ENCODE measurements at regions not wholly inside any gene's neighbourhood (a gene's known extent, or its start where the extent isn't known, plus 50 kb on each side); places are given as distances from the start of the nearest gene placed in this dataset.
"Not testable (repeated sequence)": the region's sequence is repeated elsewhere in the genome, so short reads cannot be mapped to it uniquely, and the experiment has no call there.

DNA sequence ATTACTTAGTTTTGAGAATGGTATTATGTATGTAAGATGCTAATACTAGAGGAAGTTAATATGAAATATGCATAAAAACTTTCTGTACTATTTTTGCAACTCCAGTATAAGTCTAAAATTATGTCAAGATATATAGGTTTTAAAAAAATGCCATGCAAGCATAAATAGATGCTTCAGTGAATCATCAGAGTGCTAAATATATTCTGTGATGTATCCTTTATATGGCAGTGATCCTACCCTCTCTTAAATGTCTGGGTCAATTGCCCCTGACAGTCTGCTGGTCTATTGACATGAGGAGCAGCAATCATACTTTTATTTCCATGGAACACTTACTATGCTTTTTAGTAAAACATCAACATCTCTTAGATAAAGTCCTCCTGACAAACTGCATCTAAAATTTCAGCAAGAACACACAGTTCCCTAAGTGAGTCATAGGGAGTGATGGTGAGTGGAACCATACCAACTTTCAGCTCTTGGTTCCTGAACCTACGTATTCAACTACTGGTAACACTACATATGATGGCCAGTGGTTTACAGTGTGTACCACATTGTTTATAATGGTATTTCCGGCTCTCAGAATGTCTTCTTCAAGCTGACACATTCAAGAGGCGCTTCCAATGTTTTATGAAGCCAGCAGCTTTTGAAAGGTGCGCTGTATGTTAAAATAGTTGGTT, 928.7 kb upstream of the GJE1 start:
- peak; percentile 3 for DNase-seq (ENCODE audit: low read depth)
- no peak overlapping the region for H3K4me3 ChIP-seq (ENCODE audit: low read depth, low read length)
- TF ChIP-seq CTCF (IDR thresholded peaks at IDR 0.05; ENCODE audit: control insufficient read depth, extremely low read depth, insufficient read depth): no peak

DNA sequence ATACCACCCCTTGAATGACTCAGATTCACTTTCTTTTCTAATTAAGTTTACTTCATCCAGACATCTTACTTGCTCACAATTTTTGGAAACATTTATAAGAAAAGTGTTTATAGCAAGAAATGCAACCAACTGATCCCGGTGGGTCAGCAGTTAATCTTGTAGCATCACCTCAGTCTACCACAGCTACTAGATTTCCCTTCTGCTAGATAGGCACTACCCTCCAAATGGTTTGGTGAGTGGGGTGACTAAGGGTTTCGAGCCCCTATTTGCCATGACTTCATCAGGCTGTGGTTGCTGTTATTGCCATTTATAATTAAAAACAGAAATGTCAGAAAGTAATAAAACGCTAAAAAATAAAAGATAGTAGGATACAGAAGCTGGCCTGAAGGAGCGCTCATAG, 930.1 kb upstream of the GJE1 start:
- DNase-seq (ENCODE audit: low read depth): no peak
- no peak overlapping the region for H3K4me3 ChIP-seq (ENCODE audit: low read depth, low read length)
- no peak for TF ChIP-seq CTCF (IDR thresholded peaks at IDR 0.05; ENCODE audit: control insufficient read depth, extremely low read depth, insufficient read depth)

DNA sequence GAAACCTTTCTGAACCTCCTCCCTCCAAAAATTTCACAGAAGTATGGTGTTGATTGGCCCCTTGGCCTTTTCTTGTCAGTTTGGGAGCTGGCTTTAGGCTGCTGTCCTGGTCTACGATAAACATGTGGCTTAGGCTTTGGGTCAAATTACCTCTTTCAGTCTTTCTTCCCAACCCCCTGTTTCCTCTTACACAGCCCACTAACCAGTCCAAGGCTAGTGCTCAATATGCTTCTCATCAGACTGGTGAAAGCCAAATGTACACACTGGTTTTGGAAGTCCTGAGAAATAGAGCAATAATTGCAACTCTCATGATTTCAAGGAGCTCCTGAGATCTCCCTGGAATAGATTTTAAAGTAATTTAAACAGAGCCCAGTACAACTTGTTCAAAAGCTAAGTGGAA, 933.7 kb upstream of the GJE1 start:
- no peak overlapping the region for H3K4me3 ChIP-seq (ENCODE audit: low read depth, low read length)
- TF ChIP-seq CTCF (IDR thresholded peaks at IDR 0.05; ENCODE audit: control insufficient read depth, extremely low read depth, insufficient read depth): no peak
- no peak for DNase-seq (ENCODE audit: low read depth)

DNA sequence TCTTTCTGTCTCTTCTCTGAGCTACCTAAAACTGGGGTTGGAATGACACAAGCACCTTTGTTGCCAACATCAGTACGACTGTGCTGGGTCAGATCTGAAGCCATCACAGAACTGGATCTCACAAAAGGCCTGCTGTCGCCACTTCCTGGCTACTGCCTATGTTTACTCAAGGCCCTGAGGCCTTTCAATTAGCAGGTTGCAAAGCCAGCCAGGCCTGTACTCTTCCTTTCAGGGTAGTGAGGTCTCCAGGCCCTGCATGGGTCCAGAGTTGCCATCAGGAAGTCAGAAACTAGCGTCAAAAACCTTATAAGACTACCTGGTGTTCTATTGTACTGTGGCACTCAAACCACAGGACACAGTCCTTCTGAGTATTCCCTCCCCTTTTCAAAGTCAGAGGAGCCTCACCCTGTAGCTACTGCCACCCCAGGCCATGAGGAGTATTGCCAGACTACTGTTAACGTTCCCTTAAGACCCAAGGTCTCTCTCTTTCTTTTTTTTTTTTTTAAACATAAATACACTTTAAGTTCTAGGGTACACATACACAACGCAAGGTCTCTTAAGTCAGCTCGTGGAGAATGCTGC, 937.4 kb upstream of the GJE1 start:
- no peak for DNase-seq (ENCODE audit: low read depth)
- H3K4me3 ChIP-seq (ENCODE audit: low read depth, low read length): no peak overlapping the region
- TF ChIP-seq CTCF (IDR thresholded peaks at IDR 0.05; ENCODE audit: control insufficient read depth, extremely low read depth, insufficient read depth): no peak

DNA sequence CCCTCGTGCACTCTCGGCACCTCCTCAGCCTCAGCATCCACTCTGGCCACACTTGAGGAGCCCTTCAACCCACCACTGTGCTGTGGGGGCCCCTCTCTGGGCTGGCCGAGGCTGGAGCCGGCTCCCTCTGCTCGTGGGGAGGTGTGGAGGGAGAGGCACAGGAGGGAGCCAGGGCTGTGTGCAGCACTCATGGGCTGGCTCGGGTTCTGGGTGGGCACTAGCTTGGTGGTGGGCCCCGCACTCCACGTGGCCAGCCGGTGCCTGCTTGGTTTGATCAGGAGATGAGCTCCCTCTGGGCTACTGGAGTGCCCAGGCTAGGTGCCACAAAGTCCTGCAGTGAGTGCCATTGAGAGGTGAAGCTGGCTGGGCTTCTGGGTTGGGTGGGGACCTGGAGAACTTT, 949.4 kb upstream of the GJE1 start:
- H3K4me3 ChIP-seq (ENCODE audit: low read depth, low read length): no peak overlapping the region
- no peak for DNase-seq (ENCODE audit: low read depth)
- TF ChIP-seq CTCF (IDR thresholded peaks at IDR 0.05; ENCODE audit: control insufficient read depth, extremely low read depth, insufficient read depth): no peak

GRCh38 chr6:141175458-141175857, 957.3 kb upstream of the GJE1 start:
- not testable (repeated sequence) for DNase-seq (ENCODE audit: low read depth); H3K4me3 ChIP-seq (ENCODE audit: low read depth, low read length)

DNA sequence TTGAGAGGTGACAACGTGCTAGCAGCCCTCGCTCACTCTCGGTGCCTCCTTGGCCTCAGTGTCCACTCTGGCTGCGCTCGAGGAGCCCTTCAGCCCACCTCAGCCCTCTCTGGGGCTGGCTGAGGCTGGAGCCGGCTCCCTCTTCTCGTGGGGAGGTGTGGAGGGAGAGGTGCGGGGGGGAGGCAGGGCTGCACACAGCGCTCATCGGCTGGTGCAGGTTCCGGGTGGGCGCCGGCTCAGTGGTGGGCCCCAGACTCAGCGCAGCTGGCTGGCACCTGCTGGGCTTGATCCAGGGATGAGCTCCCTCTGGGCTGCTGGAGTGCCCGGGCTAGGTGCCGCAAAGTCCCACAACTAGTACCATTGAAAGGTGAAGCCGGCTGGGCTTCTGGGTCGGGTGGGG, 957.8 kb upstream of the GJE1 start:
- no peak for DNase-seq (ENCODE audit: low read depth)
- no peak for TF ChIP-seq CTCF (IDR thresholded peaks at IDR 0.05; ENCODE audit: control insufficient read depth, extremely low read depth, insufficient read depth)
- no peak overlapping the region for H3K4me3 ChIP-seq (ENCODE audit: low read depth, low read length)
